ENCODE measurements at regions not wholly inside any gene's neighbourhood (a gene's known extent, or its start where the extent isn't known, plus 50 kb on each side); places are given as distances from the start of the nearest gene placed in this dataset.

- Histone ChIP-seq H3K27me3 (ENCODE audit: insufficient read depth, low read length) (no peaks in the 10 kb centered on the region), H3T11ph (ENCODE audit: low read length) (no peak overlapping the region), H3K23me2 (ENCODE audit: insufficient read length, low read depth, low read length, poor library complexity, severe bottlenecking) (no peaks in the 10 kb centered on the region), H3K79me1 (ENCODE audit: insufficient read depth, low read depth, low read length, poor library complexity, severe bottlenecking) (no peaks in the 10 kb centered on the region), H3K27ac (ENCODE audit: insufficient read length, low read depth, low read length) (no peak overlapping the region), H2BK5ac (ENCODE audit: insufficient read length, low read length) (no peak overlapping the region), H4K20me1 (ENCODE audit: control insufficient read depth, insufficient read depth, insufficient read length) (no peaks in the 10 kb centered on the region), H2BK20ac (ENCODE audit: low read depth, low read length, poor library complexity, severe bottlenecking) (no peak overlapping the region), H3K4me1 (ENCODE audit: insufficient read depth, low read length) (peaks cover 2% of the 10 kb centered on the region; the same call in 1 of the 2 replicates), H2AFZ (ENCODE audit: low read length) (no peak overlapping the region), H4K8ac (replicated peaks; ENCODE audit: insufficient read length, low read depth, low read length) (no peak overlapping the region), H3K23ac (ENCODE audit: insufficient read length, low read depth, low read length) (no peak overlapping the region), H2BK12ac (ENCODE audit: insufficient read length, low read depth, low read length) (no peak overlapping the region), H2BK15ac (ENCODE audit: low read depth, low read length) (no peak overlapping the region), H3K4me2 (ENCODE audit: insufficient read depth, insufficient read length, low read length) (no peak overlapping the region), H3K79me2 (ENCODE audit: insufficient read depth, low read length) (no peaks in the 10 kb centered on the region), H2BK120ac (ENCODE audit: low read depth, low read length, poor library complexity, severe bottlenecking) (no peak overlapping the region), H2AK5ac (ENCODE audit: insufficient read length, low read length) (no peak overlapping the region), H3K56ac (ENCODE audit: insufficient read length, low read depth, low read length) (no peak overlapping the region), H3K18ac (ENCODE audit: insufficient read length, low read depth, low read length) (no peak overlapping the region), H3K14ac (ENCODE audit: insufficient read depth, low read length) (no peak overlapping the region), H3K4ac (ENCODE audit: low read depth, low read length) (no peak overlapping the region), H3K9ac (ENCODE audit: extremely low read depth, insufficient read length, low read length) (no peak overlapping the region), H4K91ac (ENCODE audit: insufficient read length, low read depth, low read length) (no peak overlapping the region), H3K9me3 (ENCODE audit: control insufficient read depth, low read depth, low read length) (no peaks in the 10 kb centered on the region), H4K5ac (ENCODE audit: insufficient read length, low read depth, low read length) (no peak overlapping the region)
- H3K4me1 Mint-ChIP-seq, result peaks cover 17% of the 10 kb centered on the region in 2 experiments
- H3K27ac Mint-ChIP-seq, result no peak overlapping the region
- H3K9me3 Mint-ChIP-seq, result no peaks in the 10 kb centered on the region
- WGBS (ENCODE audit: extremely low coverage, insufficient read length, low lambda C conversion rate), result no CpG with 5 or more reads among the region's 4 CpGs
- no peaks in the 10 kb centered on the region for H3K27me3 Mint-ChIP-seq (ENCODE audit: low read depth)
- H3K4me3 Mint-ChIP-seq, result no peak overlapping the region
- DNase-seq, result no peak
- no peak for TF ChIP-seq CTCF (conservative IDR thresholded peaks at IDR 0.05)
- no peaks in the 10 kb centered on the region for H3K36me3 Mint-ChIP-seq (ENCODE audit: insufficient read depth in 1 of 3, low read depth in 3 of 3)
Measured at GRCh38 chr20:53782612-53783246, 189.1 kb upstream of the ZNF217 start.
